GM12891 (cell line): ENCODE measurements at regions not wholly inside any gene's neighbourhood (a gene's known extent, or its start where the extent isn't known, plus 50 kb on each side); places are given as distances from the start of the nearest gene placed in this dataset.

Experiments
- DNase-seq: peaks from one replicate; pipeline ENCODE4 v3.0.0; 2011; ENCODE audit warnings: low spot score; ENCODE audit not compliant: insufficient read length
- FAIRE-seq: peaks from 2 replicates; lab custom pipeline; 2011; peaks lifted over from hg19 to GRCh38; lab: Jason Lieb, UNC
- PAX5 ChIP-seq: IDR thresholded peaks from 2 replicates; pipeline ENCODE4 v1.6.1; 2011; ENCODE audit warnings: low read length, moderate library complexity, mild to moderate bottlenecking; ENCODE audit not compliant: insufficient read depth, severe bottlenecking
- POLR2A ChIP-seq: IDR thresholded peaks from 2 replicates; pipeline ENCODE4 v1.6.1; 2011; ENCODE audit warnings: low read depth, low read length, control low read depth
- POLR2AphosphoS5 ChIP-seq: IDR thresholded peaks from 2 replicates; pipeline ENCODE4 v1.6.1; 2011; ENCODE audit warnings: low read depth, low read length, control low read depth
- POU2F2 ChIP-seq: IDR thresholded peaks from 2 replicates; pipeline ENCODE4 v1.6.1; 2011; ENCODE audit warnings: low read depth, mild to moderate bottlenecking, control low read depth, low read length, moderate library complexity
- SPI1 ChIP-seq: IDR thresholded peaks from 2 replicates; pipeline ENCODE4 v1.6.1; 2011; ENCODE audit warnings: low read depth, low read length, control low read depth
- TAF1 ChIP-seq: IDR thresholded peaks from 2 replicates; pipeline ENCODE4 v1.6.1; 2011; ENCODE audit warnings: low read depth, low read length, control low read depth

GRCh38 chr6:9540126-9540525 lies 874.7 kb downstream of the TFAP2A start:
- FAIRE-seq (no peak), DNase-seq (no peak)
- TF ChIP-seq POU2F2: no peak
- TF ChIP-seq POLR2AphosphoS5: no peak
- no peak for TF ChIP-seq TAF1
- TF ChIP-seq PAX5: no peak

GRCh38 chr6:9539231-9539755 lies 875.6 kb downstream of the TFAP2A start:
- no peak for DNase-seq
- TF ChIP-seq TAF1 (no peak), SPI1 (no peak), POLR2AphosphoS5 (no peak), POU2F2 (no peak), POLR2A (no peak), PAX5 (no peak)
- FAIRE-seq: no peak

DNA sequence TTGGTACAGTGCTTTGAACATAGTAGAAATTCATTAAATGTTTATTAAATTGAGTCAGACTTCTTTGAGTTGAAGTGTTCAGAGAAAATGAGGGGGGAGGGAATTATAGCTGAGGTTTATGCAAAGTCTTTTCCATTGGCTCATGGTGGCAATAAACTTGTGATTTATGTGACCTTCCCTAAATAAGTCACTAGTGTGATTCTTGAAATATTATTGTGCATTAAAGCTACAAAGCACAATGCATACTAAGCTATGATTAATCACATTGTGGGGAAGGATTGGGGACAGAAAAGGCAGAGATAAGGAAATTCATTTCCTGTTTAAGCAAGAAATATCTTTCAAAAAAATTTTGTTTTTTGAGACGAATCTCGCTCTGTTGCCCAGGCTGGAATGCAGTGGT lies 877.5 kb downstream of the TFAP2A start:
- DNase-seq (no peak), FAIRE-seq (no peak)
- no peak for TF ChIP-seq PAX5
- no peak for TF ChIP-seq POLR2A
- no peak for TF ChIP-seq TAF1
- no peak for TF ChIP-seq POLR2AphosphoS5
- no peak for TF ChIP-seq SPI1
- no peak for TF ChIP-seq POU2F2

DNA sequence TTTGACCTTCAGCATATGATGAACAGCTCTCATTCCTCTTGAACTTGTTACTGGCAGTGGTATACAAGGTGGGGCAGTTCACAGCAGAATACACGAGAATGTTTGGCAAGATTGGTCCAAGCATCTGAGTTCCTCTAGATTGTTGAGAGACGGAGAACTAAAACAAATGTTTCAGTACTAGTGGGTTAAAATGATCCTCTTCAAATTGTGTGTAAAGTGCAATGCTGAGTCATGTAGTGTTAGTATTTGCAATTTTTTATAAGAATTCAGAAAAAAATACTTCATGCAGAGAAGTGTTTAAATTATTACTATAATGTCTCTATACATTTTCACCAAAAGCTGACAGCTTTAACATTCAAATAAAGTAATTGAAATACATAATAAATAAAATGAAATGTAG lies 879.8 kb downstream of the TFAP2A start:
- DNase-seq (no peak), FAIRE-seq (no peak)
- TF ChIP-seq PAX5: no peak
- no peak for TF ChIP-seq POLR2A
- no peak for TF ChIP-seq SPI1
- TF ChIP-seq POU2F2: no peak
- TF ChIP-seq TAF1: no peak
- no peak for TF ChIP-seq POLR2AphosphoS5

- no peak for DNase-seq
- FAIRE-seq: no peak
Observed at GRCh38 chr6:9532621-9533557, 882.0 kb downstream of the TFAP2A start.

DNA sequence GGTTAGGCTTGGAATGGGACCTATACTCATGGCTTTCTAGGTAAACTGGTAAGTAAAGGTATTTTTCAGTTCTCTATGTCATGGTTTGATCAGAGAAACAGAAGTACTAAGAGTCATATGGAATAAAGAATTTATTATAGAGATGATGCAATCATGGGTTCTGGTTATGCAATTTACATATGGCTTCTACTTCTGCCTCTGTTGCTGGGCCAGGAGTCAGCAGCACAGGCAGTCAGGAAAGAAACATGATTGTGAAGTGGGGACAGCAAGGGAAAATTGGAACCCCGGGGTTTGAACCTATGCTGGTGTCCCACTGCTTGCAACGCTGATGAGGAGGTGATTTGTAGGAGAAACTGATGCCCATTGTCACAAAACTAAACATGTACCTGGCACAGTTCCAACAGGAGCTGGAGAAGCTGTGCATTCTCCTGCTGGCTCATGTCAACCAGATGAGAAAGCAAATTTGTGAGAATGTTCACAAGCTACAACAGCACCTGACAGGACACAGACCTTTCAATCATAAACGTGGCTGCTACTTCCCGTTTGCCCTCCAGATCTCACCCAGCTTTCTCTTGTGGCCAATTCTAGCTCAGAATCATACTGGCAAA lies 887.1 kb downstream of the TFAP2A start:
- DNase-seq (no peak), FAIRE-seq (no peak)
- no peak for TF ChIP-seq POU2F2
- TF ChIP-seq POLR2AphosphoS5: no peak
- TF ChIP-seq POLR2A: no peak
- no peak for TF ChIP-seq SPI1

More at GRCh38 chr6:9532621-9533557, 882.0 kb downstream of the TFAP2A start:
- no peak for TF ChIP-seq POLR2AphosphoS5
- TF ChIP-seq PAX5: no peak
- no peak for TF ChIP-seq POLR2A
- no peak for TF ChIP-seq SPI1
- TF ChIP-seq TAF1: no peak
- no peak for TF ChIP-seq POU2F2

GRCh38 chr6:9523462-9523861 lies 891.4 kb downstream of the TFAP2A start:
- no peak for DNase-seq
- no peak for FAIRE-seq
- TF ChIP-seq POU2F2: no peak
- TF ChIP-seq SPI1: no peak
- TF ChIP-seq POLR2A: no peak
- no peak for TF ChIP-seq TAF1
- TF ChIP-seq POLR2AphosphoS5: no peak
- no peak for TF ChIP-seq PAX5

DNA sequence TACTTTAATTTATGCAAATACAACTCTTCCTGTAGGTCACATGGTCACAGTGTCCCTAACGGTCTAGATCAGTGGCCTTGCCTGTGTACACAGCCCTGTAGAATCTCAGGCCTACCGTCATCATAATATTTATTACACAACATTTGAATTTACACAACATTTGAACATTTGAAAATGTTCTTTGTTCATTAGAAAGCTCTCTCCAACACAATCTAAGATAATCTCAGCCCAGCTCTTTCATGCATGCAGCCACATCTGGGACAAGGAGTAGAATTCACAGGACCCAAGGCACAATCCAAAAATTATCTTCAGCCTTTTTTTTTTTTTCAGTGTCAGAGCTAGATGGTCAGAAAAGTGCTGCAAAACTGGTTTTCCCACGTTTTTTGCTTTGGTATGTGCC lies 892.8 kb downstream of the TFAP2A start:
- DNase-seq (no peak), FAIRE-seq (no peak)
- TF ChIP-seq PAX5 (no peak), POLR2A (no peak), POLR2AphosphoS5 (no peak), SPI1 (no peak), POU2F2 (no peak), TAF1 (no peak)

DNA sequence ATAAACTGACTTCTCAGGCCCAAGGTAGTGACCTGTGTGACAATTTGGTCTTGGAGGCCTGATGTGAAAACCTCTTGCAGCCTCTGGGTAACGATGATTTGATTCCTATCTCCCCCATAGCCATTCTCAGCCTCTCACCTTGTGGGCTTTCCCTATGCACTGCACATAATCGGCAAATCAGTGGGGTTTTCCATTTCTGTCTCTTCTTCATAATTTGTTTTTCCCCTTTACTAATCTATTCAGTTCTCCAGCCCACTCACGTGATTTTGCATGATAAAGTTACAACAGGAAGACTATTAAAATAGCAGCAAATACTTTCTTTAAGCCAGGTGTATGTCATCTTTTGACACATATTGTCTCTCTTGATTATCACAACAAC lies 893.7 kb downstream of the TFAP2A start:
- TF ChIP-seq POU2F2 (0 out of 2 replicates have a peak, but pooled peaks have one; percentile 35), POLR2A (no peak)
- DNase-seq (no peak), FAIRE-seq (no peak)
